Dedifferentiated amniotic fluid mesenchymal stem cell (primary cell): ENCODE measurements at regions not wholly inside any gene's neighbourhood (a gene's known extent, or its start where the extent isn't known, plus 50 kb on each side); places are given as distances from the start of the nearest gene placed in this dataset.

ENCODE experiments used
- DNase-seq: peaks from one replicate; pipeline ENCODE4 v3.0.0-alpha.2; 2016; ENCODE audit errors: extremely low spot score

GRCh38 chr18:34075963-34076860 is 148.5 kb downstream of the NOL4 start:
- DNase-seq, result no peak

GRCh38 chr18:34061226-34061625 is 163.5 kb downstream of the NOL4 start:
- no peak for DNase-seq

- no peak for DNase-seq
Observed at GRCh38 chr18:34055227-34055626, 169.5 kb downstream of the NOL4 start.

- DNase-seq, result no peak
Observed at GRCh38 chr18:34050661-34051060, 174.1 kb downstream of the NOL4 start.

GRCh38 chr18:34049511-34049910 is 175.2 kb downstream of the NOL4 start:
- no peak for DNase-seq

GRCh38 chr18:34048423-34048822 is 176.3 kb downstream of the NOL4 start:
- DNase-seq, result no peak

- no peak for DNase-seq
Observed at GRCh38 chr18:34042423-34043146, 182.1 kb downstream of the NOL4 start.

- DNase-seq, result no peak
Observed at GRCh38 chr18:34039611-34040010, 185.1 kb downstream of the NOL4 start.

- no peak for DNase-seq
Observed at GRCh38 chr18:34039201-34039600, 185.5 kb downstream of the NOL4 start.

- no peak for DNase-seq
Observed at GRCh38 chr18:34038086-34038485, 186.6 kb downstream of the NOL4 start.

- DNase-seq, result no peak
Observed at GRCh38 chr18:34033968-34034367, 190.7 kb downstream of the NOL4 start.

GRCh38 chr18:34031810-34032209 is 192.9 kb downstream of the NOL4 start:
- DNase-seq, result no peak

GRCh38 chr18:34028324-34028723 is 196.4 kb downstream of the NOL4 start:
- no peak for DNase-seq

- DNase-seq, result no peak
Observed at GRCh38 chr18:34025191-34025801, 199.4 kb downstream of the NOL4 start.

GRCh38 chr18:34023471-34023870 is 201.2 kb downstream of the NOL4 start:
- no peak for DNase-seq

- no peak for DNase-seq
Observed at GRCh38 chr18:34018336-34018735, 206.4 kb downstream of the NOL4 start.

GRCh38 chr18:34003687-34004086 is 221.0 kb downstream of the NOL4 start:
- no peak for DNase-seq

GRCh38 chr18:34002130-34002529 is 222.6 kb downstream of the NOL4 start:
- no peak for DNase-seq

GRCh38 chr18:34001376-34001775 is 223.3 kb downstream of the NOL4 start:
- DNase-seq, result no peak

GRCh38 chr18:33987206-33987605 is 237.5 kb downstream of the NOL4 start:
- DNase-seq, result no peak

GRCh38 chr18:33983126-33983525 is 241.6 kb downstream of the NOL4 start:
- DNase-seq, result no peak

- DNase-seq, result no peak
Observed at GRCh38 chr18:33960417-33960816, 264.3 kb downstream of the NOL4 start.

- no peak for DNase-seq
Observed at GRCh38 chr18:33959609-33960008, 265.1 kb downstream of the NOL4 start.
